GM12878 (cell line): ENCODE measurements at regions not wholly inside any gene's neighbourhood (a gene's known extent, or its start where the extent isn't known, plus 50 kb on each side); places are given as distances from the start of the nearest gene placed in this dataset.

ENCODE experiments used
- CHD4 ChIP-seq: fragments of 200-600 bp; sonication (generic); IDR thresholded peaks from 2 replicates; pipeline ENCODE4 v1.6.1; 2016; ENCODE audit warnings: mild to moderate bottlenecking
- SUPT20H ChIP-seq: IDR thresholded peaks from 2 replicates; pipeline ENCODE4 v1.6.1; 2011; ENCODE audit warnings: low read depth, mild to moderate bottlenecking, low read length, moderate library complexity, borderline replicate concordance; ENCODE audit not compliant: control insufficient read depth
- TF ChIP-seq, protein P1 (sequence below): fragments of 450-650 bp; formaldehyde crosslinking; IDR thresholded peaks from 2 replicates; pipeline ENCODE4 v1.5.0; 2022; ENCODE audit warnings: mild to moderate bottlenecking, missing genetic modification characterization
- TF ChIP-seq, protein P2 (sequence below): fragments of 450-650 bp; IDR thresholded peaks from 2 replicates; pipeline ENCODE4 v1.6.1; 2018; ENCODE audit warnings: borderline replicate concordance, mild to moderate bottlenecking; ENCODE audit not compliant: partially characterized antibody
- TF ChIP-seq, protein P3 (sequence below): fragments of 450-650 bp; IDR thresholded peaks from 2 replicates; pipeline ENCODE4 v1.6.1; 2014; ENCODE audit warnings: mild to moderate bottlenecking

DNA sequence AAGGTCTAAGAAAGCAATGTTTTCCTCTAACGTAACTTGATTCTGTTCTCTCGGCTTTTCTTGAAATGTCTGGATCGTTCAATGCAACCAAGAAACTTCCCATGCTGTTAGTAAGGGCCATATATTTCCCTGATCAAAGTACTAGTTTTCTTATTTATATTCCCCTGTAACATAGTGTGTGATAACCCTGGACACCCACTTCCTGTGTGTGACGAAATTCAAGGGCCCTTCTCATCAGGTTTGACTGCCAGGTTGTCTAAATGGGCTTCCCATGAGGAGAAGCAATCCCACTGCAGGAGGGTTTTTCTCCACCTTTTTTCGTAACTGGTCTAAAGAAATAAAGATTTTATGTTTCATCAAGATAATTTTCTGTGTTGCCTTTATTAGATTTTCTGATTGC lies 102.6 kb upstream of the RPS6KA2 start (continued):
- TF ChIP-seq, protein P1, sequence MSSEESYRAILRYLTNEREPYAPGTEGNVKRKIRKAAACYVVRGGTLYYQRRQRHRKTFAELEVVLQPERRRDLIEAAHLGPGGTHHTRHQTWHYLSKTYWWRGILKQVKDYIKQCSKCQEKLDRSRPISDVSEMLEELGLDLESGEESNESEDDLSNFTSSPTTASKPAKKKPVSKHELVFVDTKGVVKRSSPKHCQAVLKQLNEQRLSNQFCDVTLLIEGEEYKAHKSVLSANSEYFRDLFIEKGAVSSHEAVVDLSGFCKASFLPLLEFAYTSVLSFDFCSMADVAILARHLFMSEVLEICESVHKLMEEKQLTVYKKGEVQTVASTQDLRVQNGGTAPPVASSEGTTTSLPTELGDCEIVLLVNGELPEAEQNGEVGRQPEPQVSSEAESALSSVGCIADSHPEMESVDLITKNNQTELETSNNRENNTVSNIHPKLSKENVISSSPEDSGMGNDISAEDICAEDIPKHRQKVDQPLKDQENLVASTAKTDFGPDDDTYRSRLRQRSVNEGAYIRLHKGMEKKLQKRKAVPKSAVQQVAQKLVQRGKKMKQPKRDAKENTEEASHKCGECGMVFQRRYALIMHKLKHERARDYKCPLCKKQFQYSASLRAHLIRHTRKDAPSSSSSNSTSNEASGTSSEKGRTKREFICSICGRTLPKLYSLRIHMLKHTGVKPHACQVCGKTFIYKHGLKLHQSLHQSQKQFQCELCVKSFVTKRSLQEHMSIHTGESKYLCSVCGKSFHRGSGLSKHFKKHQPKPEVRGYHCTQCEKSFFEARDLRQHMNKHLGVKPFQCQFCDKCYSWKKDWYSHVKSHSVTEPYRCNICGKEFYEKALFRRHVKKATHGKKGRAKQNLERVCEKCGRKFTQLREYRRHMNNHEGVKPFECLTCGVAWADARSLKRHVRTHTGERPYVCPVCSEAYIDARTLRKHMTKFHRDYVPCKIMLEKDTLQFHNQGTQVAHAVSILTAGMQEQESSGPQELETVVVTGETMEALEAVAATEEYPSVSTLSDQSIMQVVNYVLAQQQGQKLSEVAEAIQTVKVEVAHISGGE (CRISPR knock-in tag) = no peak
- TF ChIP-seq, protein P2, sequence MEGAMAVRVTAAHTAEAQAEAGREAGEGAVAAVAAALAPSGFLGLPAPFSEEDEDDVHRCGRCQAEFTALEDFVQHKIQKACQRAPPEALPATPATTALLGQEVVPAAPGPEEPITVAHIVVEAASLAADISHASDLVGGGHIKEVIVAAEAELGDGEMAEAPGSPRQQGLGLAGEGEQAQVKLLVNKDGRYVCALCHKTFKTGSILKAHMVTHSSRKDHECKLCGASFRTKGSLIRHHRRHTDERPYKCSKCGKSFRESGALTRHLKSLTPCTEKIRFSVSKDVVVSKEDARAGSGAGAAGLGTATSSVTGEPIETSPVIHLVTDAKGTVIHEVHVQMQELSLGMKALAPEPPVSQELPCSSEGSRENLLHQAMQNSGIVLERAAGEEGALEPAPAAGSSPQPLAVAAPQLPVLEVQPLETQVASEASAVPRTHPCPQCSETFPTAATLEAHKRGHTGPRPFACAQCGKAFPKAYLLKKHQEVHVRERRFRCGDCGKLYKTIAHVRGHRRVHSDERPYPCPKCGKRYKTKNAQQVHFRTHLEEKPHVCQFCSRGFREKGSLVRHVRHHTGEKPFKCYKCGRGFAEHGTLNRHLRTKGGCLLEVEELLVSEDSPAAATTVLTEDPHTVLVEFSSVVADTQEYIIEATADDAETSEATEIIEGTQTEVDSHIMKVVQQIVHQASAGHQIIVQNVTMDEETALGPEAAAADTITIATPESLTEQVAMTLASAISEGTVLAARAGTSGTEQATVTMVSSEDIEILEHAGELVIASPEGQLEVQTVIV = no peak
- TF ChIP-seq, protein P3, sequence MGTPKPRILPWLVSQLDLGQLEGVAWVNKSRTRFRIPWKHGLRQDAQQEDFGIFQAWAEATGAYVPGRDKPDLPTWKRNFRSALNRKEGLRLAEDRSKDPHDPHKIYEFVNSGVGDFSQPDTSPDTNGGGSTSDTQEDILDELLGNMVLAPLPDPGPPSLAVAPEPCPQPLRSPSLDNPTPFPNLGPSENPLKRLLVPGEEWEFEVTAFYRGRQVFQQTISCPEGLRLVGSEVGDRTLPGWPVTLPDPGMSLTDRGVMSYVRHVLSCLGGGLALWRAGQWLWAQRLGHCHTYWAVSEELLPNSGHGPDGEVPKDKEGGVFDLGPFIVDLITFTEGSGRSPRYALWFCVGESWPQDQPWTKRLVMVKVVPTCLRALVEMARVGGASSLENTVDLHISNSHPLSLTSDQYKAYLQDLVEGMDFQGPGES = no peak
- TF ChIP-seq CHD4 (no peak), SUPT20H (no peak)
